Panc1 (cell line): ENCODE measurements at regions not wholly inside any gene's neighbourhood (a gene's known extent, or its start where the extent isn't known, plus 50 kb on each side); places are given as distances from the start of the nearest gene placed in this dataset.

Source experiments
- ATAC-seq: fragments of 200-7000 bp; cut with Tn5 transposase; 2 replicates; pipeline ENCODE4 v1.9.1; 2020; ENCODE audit warnings: mild to moderate bottlenecking, moderate library complexity
- BruUV-seq: library from RNA; stranded (reverse); fragments of 400-500 nt; replicated peaks from 2 replicates; lab custom pipeline; 2021; lab: Mats Ljungman, UMichigan
- CTCF ChIA-PET: fragments of 300-600 bp; sonication (Branson Sonifier 250); formaldehyde crosslinking; loops from one replicate; lab custom pipeline; 2022; ENCODE audit warnings: antibody characterized with exemption; lab: Charles Lee
- POLR2A ChIA-PET: fragments of 300-600 bp; sonication (Branson Sonifier 250); formaldehyde crosslinking; loops from one replicate; lab custom pipeline; 2022; ENCODE audit warnings: antibody characterized with exemption; lab: Charles Lee
- DNase-seq: peaks from one replicate; pipeline ENCODE4 v3.0.0-alpha.2; 2010; ENCODE audit warnings: low read depth, low spot score
- H3K27ac ChIP-seq: 2 replicates; pipeline ENCODE4 v1.5.1; 2011; ENCODE audit warnings: mild to moderate bottlenecking, low read length, inconsistent platforms
- H3K27me3 ChIP-seq: fragments of 200-500 bp; sonication (Bioruptor generic); 2 replicates; pipeline ENCODE4 v1.6.0; 2014; ENCODE audit warnings: low read length, inconsistent platforms; ENCODE audit not compliant: control insufficient read depth, insufficient read depth
- H3K36me3 ChIP-seq: fragments of 200-500 bp; sonication (Bioruptor generic); 2 replicates; pipeline ENCODE4 v1.5.1; 2014; ENCODE audit warnings: inconsistent platforms, mild to moderate bottlenecking, low read length, moderate library complexity; ENCODE audit not compliant: control insufficient read depth, insufficient read depth
- H3K4me1 ChIP-seq: 2 replicates; pipeline ENCODE4 v1.5.1; 2011; ENCODE audit warnings: inconsistent platforms, mild to moderate bottlenecking, low read length, moderate library complexity; ENCODE audit not compliant: control insufficient read depth, insufficient read depth
- H3K4me3 ChIP-seq, 2 experiments: 2 replicates each; pipeline ENCODE4 v1.5.1; 2011 to 2012; ENCODE audit warnings: low read depth in 2 of 2, low read length in 2 of 2, mild to moderate bottlenecking in 2 of 2, inconsistent platforms in 1 of 2, moderate library complexity in 1 of 2
- H3K9me3 ChIP-seq: fragments of 200-500 bp; sonication (Bioruptor generic); 2 replicates; pipeline ENCODE4 v1.5.1; 2014; ENCODE audit warnings: low read depth, mild to moderate bottlenecking, inconsistent platforms, low read length, moderate library complexity; ENCODE audit not compliant: control insufficient read depth, insufficient read depth
- POLR2AphosphoS5 ChIP-seq: IDR thresholded peaks from 2 replicates; pipeline ENCODE4 v1.6.1; 2012; ENCODE audit warnings: mild to moderate bottlenecking, low read depth, low read length, moderate library complexity
- SIN3A ChIP-seq: IDR thresholded peaks from 2 replicates; pipeline ENCODE4 v1.6.1; 2012; ENCODE audit warnings: low read depth, mild to moderate bottlenecking, low read length, moderate library complexity, borderline replicate concordance; ENCODE audit not compliant: insufficient read depth
- TCF7L2 ChIP-seq: IDR thresholded peaks from 2 replicates; pipeline ENCODE4 v1.6.1; 2011; ENCODE audit warnings: mild to moderate bottlenecking, low read depth, low read length, inconsistent platforms
- in situ Hi-C: cut with HindIII; loops from 2 replicates; pipeline ENCODE4 v1.10.0; 2016; ENCODE audit warnings: low sequenced_read_pairs, low pct_unique_long_range_greater_than_20kb
- intact Hi-C: fragments of 100-400 bp; cut with micrococcal nuclease; formaldehyde crosslinking; loops from one replicate; pipeline ENCODE4 v1.10.0; 2022; ENCODE audit not compliant: unreplicated experiment
- TF ChIP-seq, protein P1 (sequence below): fragments of 450-650 bp; IDR thresholded peaks from 2 replicates; pipeline ENCODE4 v1.5.1; 2017; ENCODE audit warnings: mild to moderate bottlenecking
- TF ChIP-seq, protein P2 (sequence below), 2 experiments: IDR thresholded peaks; 2 replicates each; pipeline ENCODE4 v1.6.1; 2011 to 2012; ENCODE audit warnings: low read depth in 2 of 2, control low read depth in 1 of 2, low read length in 1 of 2, mild to moderate bottlenecking in 1 of 2, moderate library complexity in 1 of 2; ENCODE audit not compliant: insufficient read depth in 1 of 2

- ChIA-PET CTCF (no interaction called here), POLR2A (no interaction called here)
- intact Hi-C loops (no loop called here), in situ Hi-C loops (no loop called here)
- Histone ChIP-seq H3K27ac (no peak overlapping the region), H3K27me3 (no peaks in the 10 kb centered on the region), H3K9me3 (no peaks in the 10 kb centered on the region), H3K4me1 (no peaks in the 10 kb centered on the region), H3K4me3 (no peak overlapping the region), H3K36me3 (no peaks in the 10 kb centered on the region)
- DNase-seq (no peak), ATAC-seq (no peak)
- TF ChIP-seq POLR2AphosphoS5 (no peak), TCF7L2 (no peak), SIN3A (no peak)
- TF ChIP-seq, protein P1, sequence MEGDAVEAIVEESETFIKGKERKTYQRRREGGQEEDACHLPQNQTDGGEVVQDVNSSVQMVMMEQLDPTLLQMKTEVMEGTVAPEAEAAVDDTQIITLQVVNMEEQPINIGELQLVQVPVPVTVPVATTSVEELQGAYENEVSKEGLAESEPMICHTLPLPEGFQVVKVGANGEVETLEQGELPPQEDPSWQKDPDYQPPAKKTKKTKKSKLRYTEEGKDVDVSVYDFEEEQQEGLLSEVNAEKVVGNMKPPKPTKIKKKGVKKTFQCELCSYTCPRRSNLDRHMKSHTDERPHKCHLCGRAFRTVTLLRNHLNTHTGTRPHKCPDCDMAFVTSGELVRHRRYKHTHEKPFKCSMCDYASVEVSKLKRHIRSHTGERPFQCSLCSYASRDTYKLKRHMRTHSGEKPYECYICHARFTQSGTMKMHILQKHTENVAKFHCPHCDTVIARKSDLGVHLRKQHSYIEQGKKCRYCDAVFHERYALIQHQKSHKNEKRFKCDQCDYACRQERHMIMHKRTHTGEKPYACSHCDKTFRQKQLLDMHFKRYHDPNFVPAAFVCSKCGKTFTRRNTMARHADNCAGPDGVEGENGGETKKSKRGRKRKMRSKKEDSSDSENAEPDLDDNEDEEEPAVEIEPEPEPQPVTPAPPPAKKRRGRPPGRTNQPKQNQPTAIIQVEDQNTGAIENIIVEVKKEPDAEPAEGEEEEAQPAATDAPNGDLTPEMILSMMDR: no peak
- TF ChIP-seq, protein P2, sequence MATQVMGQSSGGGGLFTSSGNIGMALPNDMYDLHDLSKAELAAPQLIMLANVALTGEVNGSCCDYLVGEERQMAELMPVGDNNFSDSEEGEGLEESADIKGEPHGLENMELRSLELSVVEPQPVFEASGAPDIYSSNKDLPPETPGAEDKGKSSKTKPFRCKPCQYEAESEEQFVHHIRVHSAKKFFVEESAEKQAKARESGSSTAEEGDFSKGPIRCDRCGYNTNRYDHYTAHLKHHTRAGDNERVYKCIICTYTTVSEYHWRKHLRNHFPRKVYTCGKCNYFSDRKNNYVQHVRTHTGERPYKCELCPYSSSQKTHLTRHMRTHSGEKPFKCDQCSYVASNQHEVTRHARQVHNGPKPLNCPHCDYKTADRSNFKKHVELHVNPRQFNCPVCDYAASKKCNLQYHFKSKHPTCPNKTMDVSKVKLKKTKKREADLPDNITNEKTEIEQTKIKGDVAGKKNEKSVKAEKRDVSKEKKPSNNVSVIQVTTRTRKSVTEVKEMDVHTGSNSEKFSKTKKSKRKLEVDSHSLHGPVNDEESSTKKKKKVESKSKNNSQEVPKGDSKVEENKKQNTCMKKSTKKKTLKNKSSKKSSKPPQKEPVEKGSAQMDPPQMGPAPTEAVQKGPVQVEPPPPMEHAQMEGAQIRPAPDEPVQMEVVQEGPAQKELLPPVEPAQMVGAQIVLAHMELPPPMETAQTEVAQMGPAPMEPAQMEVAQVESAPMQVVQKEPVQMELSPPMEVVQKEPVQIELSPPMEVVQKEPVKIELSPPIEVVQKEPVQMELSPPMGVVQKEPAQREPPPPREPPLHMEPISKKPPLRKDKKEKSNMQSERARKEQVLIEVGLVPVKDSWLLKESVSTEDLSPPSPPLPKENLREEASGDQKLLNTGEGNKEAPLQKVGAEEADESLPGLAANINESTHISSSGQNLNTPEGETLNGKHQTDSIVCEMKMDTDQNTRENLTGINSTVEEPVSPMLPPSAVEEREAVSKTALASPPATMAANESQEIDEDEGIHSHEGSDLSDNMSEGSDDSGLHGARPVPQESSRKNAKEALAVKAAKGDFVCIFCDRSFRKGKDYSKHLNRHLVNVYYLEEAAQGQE (IDR thresholded peaks at IDR 0.05; ENCODE audit: insufficient read depth in 1 of 2, low read depth in 2 of 2, low read length in 1 of 2): no peak
- no TSS peak for BruUV-seq
Observed at GRCh38 chr18:39225373-39225772, 1659.8 kb upstream of the CELF4 start.

GRCh38 chr18:39223283-39223682, 1657.7 kb upstream of the CELF4 start:
- no peak for ATAC-seq
- CTCF ChIA-PET: no interaction called here
- intact Hi-C loops: no loop called here
- Histone ChIP-seq H3K9me3 (no peaks in the 10 kb centered on the region), H3K36me3 (no peaks in the 10 kb centered on the region), H3K27ac (no peak overlapping the region), H3K4me3 (no peak overlapping the region), H3K4me1 (no peaks in the 10 kb centered on the region), H3K27me3 (no peaks in the 10 kb centered on the region)
- POLR2A ChIA-PET: no interaction called here
- no TSS peak for BruUV-seq
- TF ChIP-seq, protein P2 (IDR thresholded peaks at IDR 0.05; ENCODE audit: insufficient read depth in 1 of 2, low read depth in 2 of 2, low read length in 1 of 2): no peak
- no peak for TF ChIP-seq TCF7L2
- TF ChIP-seq, protein P1: no peak
- TF ChIP-seq POLR2AphosphoS5: no peak
- no peak for TF ChIP-seq SIN3A
- no peak for DNase-seq
- in situ Hi-C loops: no loop called here
